ENCODE measurements at regions not wholly inside any gene's neighbourhood (a gene's known extent, or its start where the extent isn't known, plus 50 kb on each side); places are given as distances from the start of the nearest gene placed in this dataset.

GRCh38 chr18:44362213-44362612 is 318.5 kb upstream of the SETBP1 start:
- DNase-seq = peak in 1 of 6 experiments; percentile 24

- no peak for DNase-seq
Measured at GRCh38 chr18:44370861-44371260, 309.8 kb upstream of the SETBP1 start.

- DNase-seq = no peak
Measured at GRCh38 chr18:44374966-44375365, 305.7 kb upstream of the SETBP1 start.

- no peak for DNase-seq
Measured at GRCh38 chr18:44386401-44386800, 294.3 kb upstream of the SETBP1 start.

GRCh38 chr18:44388329-44388728 is 292.4 kb upstream of the SETBP1 start:
- DNase-seq = no peak

GRCh38 chr18:44392933-44393332 is 287.8 kb upstream of the SETBP1 start:
- no peak for DNase-seq

- no peak for DNase-seq
Measured at GRCh38 chr18:44393406-44393805, 287.3 kb upstream of the SETBP1 start.

- DNase-seq = no peak
Measured at GRCh38 chr18:44396550-44396949, 284.1 kb upstream of the SETBP1 start.

- DNase-seq = no peak
Measured at GRCh38 chr18:44409071-44409470, 271.6 kb upstream of the SETBP1 start.

- DNase-seq = no peak
Measured at GRCh38 chr18:44409515-44409914, 271.2 kb upstream of the SETBP1 start.

GRCh38 chr18:44410740-44411139 is 269.9 kb upstream of the SETBP1 start:
- no peak for DNase-seq

GRCh38 chr18:44411262-44411905 is 269.3 kb upstream of the SETBP1 start:
- DNase-seq = no peak

- DNase-seq = no peak
Measured at GRCh38 chr18:44411976-44412375, 268.7 kb upstream of the SETBP1 start.

- DNase-seq = no peak
Measured at GRCh38 chr18:44423814-44424644, 256.7 kb upstream of the SETBP1 start.

- no peak for DNase-seq
Measured at GRCh38 chr18:44424645-44425035, 256.0 kb upstream of the SETBP1 start.

- DNase-seq = no peak
Measured at GRCh38 chr18:44425161-44425560, 255.5 kb upstream of the SETBP1 start.

GRCh38 chr18:44437603-44438002 is 243.1 kb upstream of the SETBP1 start:
- no peak for DNase-seq

- no peak for DNase-seq
Measured at GRCh38 chr18:44450226-44450625, 230.5 kb upstream of the SETBP1 start.

- DNase-seq = no peak
Measured at GRCh38 chr18:44452346-44452745, 228.3 kb upstream of the SETBP1 start.

GRCh38 chr18:44453505-44453904 is 227.2 kb upstream of the SETBP1 start:
- no peak for DNase-seq

GRCh38 chr18:44458777-44459176 is 221.9 kb upstream of the SETBP1 start:
- no peak for DNase-seq

GRCh38 chr18:44464398-44465180 is 216.1 kb upstream of the SETBP1 start:
- DNase-seq = no peak

- DNase-seq = no peak
Measured at GRCh38 chr18:44465381-44465841, 215.3 kb upstream of the SETBP1 start.

- no peak for DNase-seq
Measured at GRCh38 chr18:44466997-44467396, 213.7 kb upstream of the SETBP1 start.
